ENCODE measurements at regions not wholly inside any gene's neighbourhood (a gene's known extent, or its start where the extent isn't known, plus 50 kb on each side); places are given as distances from the start of the nearest gene placed in this dataset.
A peak's percentile ranks its signal among the peaks of the same experiment; 100 is the strongest.
"Not testable (repeated sequence)": the region's sequence is repeated elsewhere in the genome, so short reads cannot be mapped to it uniquely, and the experiment has no call there.

DNA sequence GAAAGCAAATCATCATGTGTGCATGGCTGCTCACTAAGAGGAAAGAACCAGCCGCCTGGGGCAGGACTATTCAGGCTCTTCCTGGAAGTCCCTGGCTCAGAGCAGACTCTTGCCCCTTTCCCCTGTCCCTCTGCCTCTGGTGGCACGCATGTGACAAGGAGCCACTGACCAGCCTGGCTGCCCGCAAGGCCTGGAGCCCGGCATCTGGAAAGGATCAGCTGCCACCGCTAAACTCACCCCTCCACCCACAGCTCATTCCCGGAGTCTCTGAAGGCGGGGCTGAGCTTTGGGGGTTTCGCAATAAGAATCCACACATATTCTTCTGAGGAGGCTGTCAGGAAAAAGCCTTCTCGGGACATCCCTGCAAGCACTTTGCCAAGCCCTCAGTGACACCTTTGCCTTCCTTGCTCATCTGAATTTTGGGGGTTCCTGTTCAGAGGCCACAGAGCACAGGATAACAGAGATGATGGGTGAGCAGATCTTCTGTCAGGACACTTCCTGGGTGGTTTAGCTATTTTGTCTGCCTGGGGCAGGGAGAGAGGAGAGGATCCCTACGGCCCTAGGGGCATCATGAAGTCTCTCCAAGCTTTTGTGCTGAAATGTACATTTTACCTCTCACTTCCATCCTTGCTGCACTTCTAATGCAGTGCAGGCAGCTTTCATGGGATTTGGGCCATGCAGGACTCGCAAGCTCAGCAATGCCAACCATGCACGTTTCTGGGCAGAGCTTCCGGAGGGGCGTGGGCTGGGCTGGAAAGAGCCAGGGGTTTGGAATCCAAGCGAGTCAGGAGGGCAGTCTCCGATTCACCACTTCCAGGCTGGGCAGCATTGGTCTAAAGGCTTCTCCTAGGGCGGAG is 124.8 kb upstream of the MAP1LC3B2 start:
- DNase-seq, result peak in 1 of 2 experiments; percentile 32

DNA sequence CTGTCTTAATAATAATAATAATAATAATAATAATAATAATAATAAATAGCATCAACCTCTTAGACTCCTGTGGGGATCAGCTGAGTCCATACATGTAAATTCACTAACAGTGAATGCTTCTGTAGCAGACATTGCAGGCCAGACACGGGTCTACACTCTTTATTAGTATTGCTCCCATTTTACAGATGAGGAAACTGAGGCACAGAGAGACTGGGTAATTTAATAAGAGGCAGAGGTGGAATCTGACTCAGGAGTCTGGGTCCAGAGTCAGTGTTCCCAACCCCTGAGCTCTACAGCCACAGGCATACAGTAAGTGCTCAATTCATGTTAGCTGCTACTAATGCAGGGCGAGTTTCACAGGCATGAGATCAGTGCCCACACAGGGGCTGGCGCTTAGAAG is 123.2 kb upstream of the MAP1LC3B2 start:
- no peak for DNase-seq

DNA sequence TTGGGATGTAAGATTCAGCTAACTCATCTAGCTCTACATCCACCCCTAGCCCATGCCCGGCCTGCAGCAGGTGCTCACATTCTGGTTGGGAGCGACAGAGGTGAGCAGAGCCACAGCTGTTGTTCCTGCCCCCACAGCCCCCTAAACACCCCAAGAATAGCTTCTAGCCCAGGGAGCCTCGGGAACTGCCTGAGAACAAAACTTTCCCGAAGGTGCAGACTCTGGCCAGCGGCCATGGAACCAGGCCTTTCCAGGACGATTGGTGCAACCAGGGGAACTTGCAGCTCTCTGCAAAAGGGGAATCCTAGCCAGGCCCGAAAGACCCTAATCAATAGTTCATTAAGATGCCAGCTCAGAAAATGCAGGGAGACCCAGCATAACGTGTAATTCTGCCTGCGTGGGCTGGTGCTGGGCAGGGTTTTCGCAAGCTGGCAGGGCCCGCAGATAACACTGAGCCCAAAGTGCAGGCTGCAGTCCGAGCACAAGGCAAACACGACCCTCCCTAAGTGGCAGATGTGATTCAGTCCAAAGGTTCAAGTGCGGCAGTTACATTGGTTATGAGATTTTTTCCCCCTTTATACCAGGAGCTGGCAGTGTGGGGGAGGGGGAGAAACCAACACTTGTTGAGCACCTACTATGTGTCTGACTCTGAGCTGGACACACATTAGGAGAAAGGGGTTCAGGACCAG is 122.5 kb upstream of the MAP1LC3B2 start:
- no peak for DNase-seq

DNA sequence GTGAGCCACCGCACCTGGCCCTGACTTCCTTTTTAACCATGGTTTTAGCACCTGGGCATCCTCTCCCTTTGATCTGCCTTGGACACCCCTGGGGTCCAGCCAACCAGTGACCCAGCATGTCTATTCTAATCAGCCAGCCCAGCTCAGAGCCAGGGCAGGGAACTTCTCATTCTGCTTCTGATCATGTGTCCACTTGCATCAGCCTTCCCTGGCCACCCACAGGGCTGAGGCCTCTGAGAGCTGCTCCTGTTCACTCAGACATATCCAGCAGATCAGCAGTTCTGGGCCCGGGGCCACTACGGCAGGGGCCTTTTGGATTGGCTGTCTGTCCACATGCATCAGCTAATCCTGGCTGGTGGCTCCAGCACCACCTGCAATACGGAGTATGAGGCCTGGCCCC is 117.9 kb upstream of the MAP1LC3B2 start:
- DNase-seq, result no peak

DNA sequence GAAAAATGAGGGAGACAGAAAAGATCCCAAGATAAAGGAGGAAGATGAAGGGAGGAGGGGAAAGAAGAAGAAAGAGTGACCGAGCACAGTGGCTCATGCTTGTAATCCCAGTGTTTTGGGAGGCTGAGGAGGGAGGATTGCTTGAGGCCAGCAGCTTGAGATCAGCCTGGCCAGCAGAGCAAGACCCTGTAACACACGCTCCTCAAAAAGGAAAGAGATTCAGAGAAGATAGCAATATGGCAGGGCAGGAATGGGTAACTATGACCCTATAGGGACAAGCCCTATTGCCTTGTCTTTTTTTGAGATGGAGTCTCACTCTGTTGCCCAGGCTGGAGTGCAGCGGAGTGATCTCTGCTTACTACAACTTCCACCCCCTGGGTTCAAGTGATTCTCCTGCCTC is 116.9 kb upstream of the MAP1LC3B2 start:
- DNase-seq, result no peak

DNA sequence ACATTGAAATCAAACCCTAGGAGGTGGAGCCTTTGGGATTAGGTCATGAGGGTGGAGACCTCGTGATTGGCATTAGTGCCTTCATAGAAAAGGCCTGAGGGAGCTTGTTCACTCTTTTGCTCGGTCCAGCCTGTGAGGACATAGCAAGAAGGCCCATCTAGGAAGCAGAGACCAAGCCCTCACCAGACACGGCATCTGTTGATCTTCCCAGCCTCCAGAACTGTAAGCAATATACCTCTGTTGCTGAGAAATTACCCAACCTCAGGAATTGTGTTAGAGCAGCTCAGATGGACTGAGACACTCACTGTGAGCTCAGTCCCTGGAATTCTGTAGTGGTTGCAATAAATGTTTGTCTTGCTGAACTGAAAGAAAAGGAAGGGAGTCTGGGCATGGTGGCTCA is 116.2 kb upstream of the MAP1LC3B2 start:
- no peak for DNase-seq

DNA sequence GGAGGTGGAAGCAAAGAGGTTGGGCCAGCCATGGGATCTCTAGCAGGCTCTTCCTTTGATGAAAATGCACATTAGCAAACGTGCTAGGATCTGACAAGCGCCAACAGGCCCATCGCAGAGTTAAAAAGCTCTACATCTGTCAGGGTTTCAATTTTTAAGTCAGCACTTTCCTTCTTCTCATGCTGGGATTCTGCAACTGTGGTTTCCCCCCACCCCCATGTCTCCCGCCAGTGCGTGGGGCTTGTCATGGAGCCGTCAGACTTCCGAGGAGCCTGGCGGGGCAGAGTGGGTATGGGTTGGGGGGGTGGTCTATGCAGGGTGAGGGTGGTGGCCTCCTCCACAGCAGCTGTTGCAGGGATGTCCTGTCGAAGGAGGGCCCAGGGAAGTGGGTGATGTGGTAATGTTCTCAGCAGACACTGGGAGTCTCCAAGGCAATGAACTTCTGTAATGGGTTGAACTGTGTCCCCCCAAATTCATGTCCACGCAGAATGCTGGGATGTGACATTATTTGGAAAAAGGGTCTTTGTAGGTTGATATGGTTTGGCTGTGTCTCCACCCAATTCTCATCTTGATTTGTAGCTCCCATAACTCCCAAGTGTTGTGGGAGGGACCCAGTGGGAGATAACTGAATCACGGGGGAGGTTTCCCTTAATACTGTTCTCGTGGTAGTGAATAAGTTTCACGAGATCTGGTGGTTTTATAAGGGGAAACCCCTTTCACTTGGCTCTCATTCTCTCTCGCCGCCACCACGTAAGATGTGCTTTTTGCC is 115.2 kb upstream of the MAP1LC3B2 start:
- no peak for DNase-seq

DNA sequence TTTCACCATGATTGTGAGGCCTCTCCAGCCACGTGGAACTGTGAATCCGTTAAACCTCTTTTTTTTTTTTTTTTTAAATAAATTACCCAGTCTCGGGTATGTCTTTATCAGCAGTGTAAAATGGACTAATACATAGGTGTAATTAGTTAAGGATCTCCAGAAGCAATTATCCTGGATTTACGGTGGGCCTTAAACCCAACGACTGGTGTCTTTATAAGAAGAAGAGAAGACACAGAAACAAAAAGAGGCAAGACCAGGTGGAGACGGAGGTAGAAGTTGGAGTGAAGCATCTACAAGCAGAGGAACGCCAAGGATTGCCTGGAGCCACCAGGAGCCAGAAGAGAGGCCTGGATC is 114.6 kb upstream of the MAP1LC3B2 start:
- no peak for DNase-seq

DNA sequence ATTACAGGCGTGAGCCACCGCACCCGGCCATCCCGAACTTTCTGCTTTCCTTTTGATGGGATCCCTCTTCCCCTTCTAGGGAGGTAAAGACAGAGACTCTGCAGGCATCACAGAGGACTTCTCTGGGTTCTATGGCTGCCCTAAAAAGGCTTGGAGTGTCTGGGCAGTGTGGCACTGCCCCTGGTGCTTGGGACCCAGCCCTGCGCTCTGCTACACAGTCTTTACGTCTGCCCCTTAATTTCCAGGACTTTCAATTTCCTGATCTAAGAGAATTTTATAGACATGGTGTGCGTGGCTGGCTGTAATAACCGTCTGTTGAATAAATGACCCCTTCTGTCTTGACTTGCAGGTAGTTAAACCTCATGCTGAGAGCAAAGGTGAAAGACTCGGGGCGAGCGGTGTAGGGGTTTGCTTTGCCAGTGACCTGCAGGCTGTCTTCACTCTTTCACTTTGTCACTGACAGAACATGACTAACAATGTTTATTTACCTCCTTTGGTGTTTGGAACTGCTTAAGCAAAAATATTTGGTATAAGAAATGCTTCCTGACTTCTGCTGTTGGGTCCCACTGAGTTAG is 110.9 kb upstream of the MAP1LC3B2 start:
- no peak for DNase-seq

DNA sequence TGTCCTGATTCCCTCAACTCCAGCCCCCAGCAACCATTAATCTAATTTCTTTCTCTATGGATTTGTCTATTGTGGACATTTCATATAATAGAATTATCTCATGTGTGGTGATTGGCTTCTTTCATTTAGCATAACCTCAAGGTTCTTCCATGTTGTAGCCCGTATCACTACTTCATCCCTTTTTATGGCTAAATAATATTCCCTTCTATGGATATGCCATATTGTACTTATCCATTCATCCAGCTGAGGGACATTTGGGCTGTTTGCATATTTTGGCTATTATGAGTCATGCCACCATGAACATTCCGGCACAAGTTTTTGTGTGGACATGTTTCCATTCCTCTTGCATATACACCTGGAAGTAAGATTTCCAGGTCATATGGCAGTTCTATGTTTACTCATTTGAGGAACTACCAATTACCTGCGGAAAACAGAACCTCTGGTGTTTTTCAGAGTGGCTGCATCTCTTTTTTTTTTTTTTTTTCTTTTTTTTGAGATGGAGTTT is 108.7 kb upstream of the MAP1LC3B2 start:
- DNase-seq, result no peak

DNA sequence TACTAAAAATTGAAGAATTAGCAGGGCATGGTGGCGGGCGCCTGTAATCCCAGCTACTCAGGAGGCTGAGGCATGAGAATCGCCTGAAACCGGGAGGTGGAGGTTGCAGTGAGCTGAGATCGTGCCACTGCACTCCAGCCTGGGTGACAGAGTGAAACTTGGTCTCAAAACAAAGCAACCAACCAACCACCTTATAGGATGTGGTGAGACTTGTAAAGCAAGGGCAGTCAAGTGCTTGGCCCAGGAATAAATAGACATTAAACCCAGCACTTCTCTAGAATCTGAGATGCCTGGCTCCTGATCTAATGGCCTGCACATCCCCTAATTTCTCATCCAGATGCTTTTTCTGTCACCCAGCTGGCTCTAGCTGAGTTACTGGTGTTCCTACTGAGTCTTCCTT is 106.2 kb upstream of the MAP1LC3B2 start:
- not testable (repeated sequence) for DNase-seq

DNA sequence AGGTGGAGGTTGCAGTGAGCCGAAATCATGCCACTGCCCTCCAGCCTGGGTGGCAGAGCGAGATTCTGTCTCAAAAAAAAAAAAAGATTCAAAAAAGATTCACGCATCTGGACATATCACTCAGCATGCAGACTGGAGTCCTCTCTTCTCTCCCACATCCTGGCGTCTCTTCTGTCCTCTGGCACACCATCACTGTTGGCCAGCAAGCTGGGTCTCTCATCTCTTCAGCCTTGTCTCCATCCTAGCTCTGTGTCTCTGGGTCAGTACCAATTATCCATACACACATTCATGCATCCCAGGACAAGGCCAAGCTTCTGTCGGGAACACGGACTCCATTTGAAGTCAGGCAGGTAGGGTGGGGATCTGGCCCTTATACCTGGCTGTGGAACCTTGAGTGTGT is 105.5 kb upstream of the MAP1LC3B2 start:
- DNase-seq, result no peak

DNA sequence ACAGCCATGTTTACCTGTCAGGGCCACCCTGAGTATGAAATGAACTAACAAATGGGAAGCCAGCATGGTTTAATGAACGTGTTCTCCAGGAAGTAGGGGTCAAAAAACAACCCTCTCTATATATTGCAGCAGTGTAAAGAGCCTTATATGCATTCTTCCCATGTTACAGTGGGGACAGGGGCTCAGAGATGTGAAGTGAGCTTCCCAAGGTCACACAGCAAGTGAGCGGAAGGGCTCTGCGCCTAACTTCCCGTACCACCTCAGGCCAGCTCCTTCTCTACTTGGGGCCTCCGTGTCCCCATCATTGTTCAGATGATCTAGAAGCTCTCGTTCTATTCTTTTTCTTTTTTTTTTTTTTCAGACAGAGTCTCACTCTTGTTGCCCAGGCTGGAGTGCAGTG is 105.1 kb upstream of the MAP1LC3B2 start:
- no peak for DNase-seq

DNA sequence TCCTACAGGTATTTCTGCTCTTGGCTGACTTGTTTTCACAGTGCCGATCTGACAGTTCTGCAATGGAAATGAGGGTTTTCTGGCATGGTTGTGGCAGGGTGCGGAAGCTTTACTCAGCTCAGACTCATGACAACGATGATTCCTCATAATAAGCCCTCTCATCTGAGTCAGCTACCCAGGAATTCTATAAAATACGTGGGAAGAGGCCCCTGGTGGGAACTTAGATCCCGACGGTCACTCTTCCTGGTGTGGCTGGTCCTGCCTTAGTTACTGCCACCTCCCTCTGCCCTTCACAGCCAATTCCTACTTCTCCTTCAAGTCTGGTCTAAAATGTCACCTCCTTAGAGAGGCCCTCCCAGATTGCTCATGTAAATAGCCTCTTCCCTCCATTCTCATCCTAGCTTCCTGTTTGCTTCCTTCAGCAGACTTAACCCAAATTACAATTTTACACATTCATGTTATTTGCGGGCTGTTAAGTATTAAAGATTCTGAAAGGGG is 104.2 kb upstream of the MAP1LC3B2 start:
- DNase-seq, result no peak

DNA sequence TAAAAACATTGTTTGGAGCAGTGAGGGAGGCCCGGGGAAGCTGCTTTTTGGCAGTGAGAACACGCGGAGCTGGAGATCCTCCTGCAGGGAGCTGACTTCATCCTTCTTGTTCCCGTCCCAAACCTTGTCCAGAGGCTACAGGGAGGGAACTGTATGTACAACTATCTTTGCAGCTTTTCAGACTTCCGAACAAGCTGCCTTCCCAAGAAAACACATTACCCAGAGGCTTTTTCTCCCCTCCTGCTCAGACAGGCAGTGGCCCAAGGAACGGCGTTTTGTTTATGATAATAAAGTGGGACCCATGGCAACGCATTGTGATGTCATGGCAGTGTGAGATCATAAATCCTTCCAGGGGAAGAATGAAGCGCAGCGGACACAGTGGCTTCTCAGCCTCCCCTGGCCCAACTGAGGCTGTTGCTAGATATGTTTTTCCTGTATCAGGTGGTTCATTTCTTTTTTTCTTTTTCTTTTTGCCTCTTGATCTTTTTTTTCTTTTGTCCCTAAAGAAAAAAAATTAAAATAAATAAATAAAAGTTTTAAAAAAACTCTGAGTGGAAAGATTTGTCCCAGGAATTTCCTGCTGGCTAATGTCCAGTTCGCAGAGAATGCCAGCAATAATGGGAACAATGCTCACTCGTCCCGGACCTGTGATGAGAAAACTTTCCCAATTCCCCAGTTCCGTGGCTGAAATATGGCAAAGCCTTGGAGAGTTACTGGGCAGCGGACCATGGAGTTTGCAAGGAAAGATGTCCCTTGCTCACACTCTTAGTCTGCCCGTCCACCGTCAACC is 103.4 kb upstream of the MAP1LC3B2 start:
- no peak for DNase-seq

DNA sequence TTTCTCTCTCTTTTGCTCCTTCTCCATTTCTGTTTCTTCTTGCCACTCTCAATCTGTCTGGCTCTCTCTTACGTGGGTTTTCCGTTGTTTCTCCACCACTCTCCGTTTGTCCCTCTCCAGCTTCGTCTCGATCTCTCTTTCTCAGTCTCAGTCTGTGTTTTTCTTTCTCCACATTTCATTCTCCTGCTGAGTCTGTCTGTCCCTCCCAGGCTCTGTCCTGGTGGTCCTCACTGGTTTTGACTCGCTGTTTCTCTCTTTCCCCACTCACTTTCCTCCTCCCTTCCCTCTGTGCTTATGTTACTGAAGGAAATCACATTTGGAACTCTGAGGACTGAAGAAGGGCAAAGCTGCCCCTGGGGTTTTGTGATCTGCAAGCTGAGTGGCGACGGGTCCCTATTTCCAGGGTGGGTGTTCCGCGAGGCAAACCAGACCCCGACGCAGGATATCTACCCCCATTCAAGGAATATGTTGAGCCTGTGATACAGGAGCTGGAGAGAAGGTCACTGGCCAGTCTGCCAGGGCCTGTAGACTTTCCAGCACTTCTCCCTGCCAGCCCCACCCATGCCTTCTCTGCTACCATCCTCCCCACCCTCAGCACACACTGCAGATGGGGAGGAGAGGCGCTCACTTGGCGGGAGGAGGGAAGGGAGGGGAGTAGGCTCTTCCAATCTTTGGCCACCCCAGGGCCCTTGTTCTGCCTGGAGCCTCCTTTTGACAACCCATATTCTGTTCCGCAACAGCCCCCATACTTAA is 102.7 kb upstream of the MAP1LC3B2 start:
- no peak for DNase-seq

DNA sequence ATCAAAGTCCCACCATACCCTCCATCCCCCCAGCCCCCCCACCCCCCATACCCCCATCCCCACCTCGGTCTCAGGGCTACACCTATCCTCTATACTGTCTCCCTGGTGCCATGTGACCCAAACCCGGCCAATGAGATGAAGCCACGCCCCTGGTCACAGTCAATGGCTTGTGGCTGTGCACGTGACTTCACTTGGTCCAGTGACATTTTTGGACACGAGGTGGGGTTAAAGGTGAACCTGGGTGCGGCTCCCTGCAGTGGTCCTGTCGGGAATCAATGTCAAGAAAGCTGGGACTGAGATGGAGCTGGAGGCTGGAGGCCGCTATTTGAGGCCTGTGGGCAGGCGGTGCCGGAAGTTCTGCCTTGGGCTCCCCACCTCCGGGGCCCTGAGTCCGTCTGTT is 100.7 kb upstream of the MAP1LC3B2 start:
- no peak for DNase-seq

DNA sequence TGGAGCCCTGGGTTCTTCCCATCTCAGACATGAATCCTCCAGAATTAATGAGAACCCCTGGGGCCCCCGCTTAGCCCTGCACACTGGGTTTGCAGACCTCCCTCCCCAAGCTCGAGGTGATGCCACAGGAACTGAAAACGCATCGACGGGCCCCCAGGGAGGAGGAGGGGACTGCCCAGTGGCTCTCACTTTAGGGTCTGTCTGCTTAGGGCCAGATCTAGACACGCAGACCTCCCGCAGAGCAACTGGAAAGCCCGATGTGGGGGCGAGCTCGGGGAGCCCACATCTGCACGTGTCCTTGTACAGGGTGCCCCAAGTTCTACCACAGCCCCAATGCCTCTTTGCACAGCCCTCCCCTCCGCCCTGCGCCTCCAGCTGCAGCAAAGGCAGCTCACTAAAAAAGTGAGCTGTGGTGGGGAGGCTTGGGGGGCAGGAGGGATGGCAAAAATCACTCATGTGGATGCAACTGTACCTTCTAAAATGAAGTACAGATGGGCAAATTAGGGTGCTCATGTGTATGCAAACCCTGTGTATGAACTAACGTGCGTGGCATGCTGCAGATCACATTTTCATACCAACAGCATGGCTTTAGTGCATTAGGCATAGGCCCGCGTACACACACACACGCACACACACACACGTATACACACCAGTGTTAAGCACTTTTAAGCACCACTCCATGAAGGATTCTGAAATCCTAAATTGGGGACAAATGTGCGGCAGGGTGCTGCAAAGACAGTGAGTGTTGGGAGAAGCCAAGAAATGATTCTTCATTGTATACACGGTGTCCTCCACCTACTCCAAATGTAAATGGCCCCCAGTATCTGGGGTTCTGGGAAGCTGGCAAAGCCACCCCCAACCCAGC is 99.9 kb upstream of the MAP1LC3B2 start:
- DNase-seq, result no peak

DNA sequence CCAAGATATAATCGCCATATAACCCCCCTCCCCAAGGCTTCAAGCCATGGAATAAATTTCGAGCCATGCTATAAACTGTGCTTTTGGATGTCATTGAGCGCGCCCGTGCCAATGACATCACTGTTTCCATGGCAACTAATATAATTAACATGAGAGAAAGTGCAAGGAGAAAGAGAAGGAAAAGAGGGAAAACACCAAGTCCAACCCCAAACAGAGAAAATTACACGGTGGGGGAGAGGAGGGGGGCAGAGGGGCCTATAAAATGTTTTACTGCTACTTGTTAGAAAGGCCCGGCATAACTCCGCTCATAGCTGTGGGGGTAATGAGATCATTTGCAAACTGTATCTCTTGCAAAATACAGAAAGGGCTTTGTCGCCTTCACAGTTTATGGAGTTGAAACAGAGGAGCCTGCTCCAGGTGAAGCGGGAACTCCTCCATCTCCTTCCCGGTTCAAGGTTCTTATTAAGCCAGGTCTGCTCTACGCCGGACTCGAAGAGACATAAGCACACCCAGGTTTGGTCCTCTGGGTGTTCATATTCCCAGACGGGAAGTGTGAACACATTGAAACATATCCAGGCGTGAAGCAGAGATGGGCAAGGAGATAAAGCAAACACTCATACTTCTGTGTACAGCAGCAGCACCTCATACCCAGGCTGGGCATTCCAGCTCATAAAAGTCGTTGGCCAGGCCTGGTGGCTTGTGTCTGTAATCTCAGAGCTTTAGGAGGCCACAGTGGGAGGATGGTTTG is 99.1 kb upstream of the MAP1LC3B2 start:
- DNase-seq, result no peak

DNA sequence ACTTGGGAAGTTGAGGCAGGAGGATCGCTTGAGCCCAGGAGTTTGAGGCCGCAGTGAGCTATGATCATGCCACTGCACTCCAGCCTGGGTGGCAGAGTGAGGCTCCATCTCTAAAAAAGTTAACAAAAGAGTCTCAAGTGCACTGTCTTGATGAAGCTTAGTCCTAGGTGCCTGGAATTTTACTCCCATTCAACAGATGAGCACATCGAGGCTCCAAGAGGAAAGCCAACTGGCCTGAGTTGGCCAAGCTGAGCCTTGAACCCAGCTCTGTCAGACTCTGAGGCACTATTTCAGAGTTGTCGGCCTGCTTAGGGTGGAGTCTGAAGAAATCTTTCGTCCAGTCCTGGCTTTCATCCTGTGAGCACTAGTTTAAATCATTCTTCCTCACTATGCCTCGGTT is 98.1 kb upstream of the MAP1LC3B2 start:
- no peak for DNase-seq

Data from NCI-H524 (cell line).